GM12873 (cell line): ENCODE measurements at regions not wholly inside any gene's neighbourhood (a gene's known extent, or its start where the extent isn't known, plus 50 kb on each side); places are given as distances from the start of the nearest gene placed in this dataset.

Experiments used
- CTCF ChIP-seq: IDR thresholded peaks from 2 replicates; pipeline ENCODE4 v1.5.1; 2012; ENCODE audit warnings: low read depth, mild to moderate bottlenecking, moderate library complexity, low read length, control low read depth; ENCODE audit not compliant: insufficient read depth; ENCODE audit errors: missing control alignments

- no peak for TF ChIP-seq CTCF
Observed at GRCh38 chr9:120104771-120105170, 475.2 kb downstream of the CDK5RAP2 start.

- TF ChIP-seq CTCF, result no peak
Observed at GRCh38 chr9:120100595-120100994, 479.4 kb downstream of the CDK5RAP2 start.

GRCh38 chr9:120099065-120099464 lies 480.9 kb downstream of the CDK5RAP2 start:
- TF ChIP-seq CTCF, result no peak

- TF ChIP-seq CTCF, result no peak
Observed at GRCh38 chr9:120098584-120098983, 481.4 kb downstream of the CDK5RAP2 start.

- TF ChIP-seq CTCF, result no peak
Observed at GRCh38 chr9:120091206-120091605, 488.8 kb downstream of the CDK5RAP2 start.

GRCh38 chr9:120080849-120081248 lies 499.1 kb downstream of the CDK5RAP2 start:
- TF ChIP-seq CTCF, result no peak

GRCh38 chr9:120078112-120078511 lies 501.9 kb downstream of the CDK5RAP2 start:
- TF ChIP-seq CTCF, result no peak

- no peak for TF ChIP-seq CTCF
Observed at GRCh38 chr9:120071760-120072159, 508.2 kb downstream of the CDK5RAP2 start.
